SK-N-SH treated with all-trans-retinoic acid at 6 μM for 48 hours (cell line): ENCODE measurements at regions not wholly inside any gene's neighbourhood (a gene's known extent, or its start where the extent isn't known, plus 50 kb on each side); places are given as distances from the start of the nearest gene placed in this dataset.

Experiments used
- ATAC-seq: fragments of 200-7000 bp; cut with Tn5 transposase; 3 replicates; pipeline ENCODE4 v1.9.1; 2020; ENCODE audit warnings: mild to moderate bottlenecking, moderate library complexity
- ARNTL ChIP-seq: fragments of 450-650 bp; formaldehyde crosslinking; IDR thresholded peaks from 2 replicates; pipeline ENCODE4 v1.5.0; 2020; ENCODE audit warnings: low read depth, mild to moderate bottlenecking, moderate library complexity, borderline replicate concordance
- BACH2 ChIP-seq: fragments of 250-450 bp; sonication (Bioruptor Pico); IDR thresholded peaks from 2 replicates; pipeline ENCODE4 v1.9.0; 2021; ENCODE audit warnings: mild to moderate bottlenecking, borderline replicate concordance
- CSDC2 ChIP-seq: fragments of 250-450 bp; sonication (Bioruptor Pico); IDR thresholded peaks from 2 replicates; pipeline ENCODE4 v1.5.0; 2020; ENCODE audit warnings: mild to moderate bottlenecking, moderate library complexity
- CSRNP3 ChIP-seq: fragments of 250-450 bp; sonication (Bioruptor Pico); IDR thresholded peaks from 2 replicates; pipeline ENCODE4 v1.5.1; 2021; ENCODE audit warnings: mild to moderate bottlenecking, moderate library complexity
- ESRRG ChIP-seq: fragments of 250-450 bp; sonication (Bioruptor Pico); IDR thresholded peaks from 2 replicates; pipeline ENCODE4 v1.6.1; 2021; ENCODE audit warnings: mild to moderate bottlenecking
- GLIS3 ChIP-seq: fragments of 250-450 bp; sonication (Bioruptor Pico); IDR thresholded peaks from 2 replicates; pipeline ENCODE4 v1.5.0; 2020; ENCODE audit warnings: mild to moderate bottlenecking, moderate library complexity
- ISL1 ChIP-seq: fragments of 250-450 bp; sonication (Bioruptor Pico); IDR thresholded peaks from 2 replicates; pipeline ENCODE4 v2.1.2; 2022; ENCODE audit warnings: mild to moderate bottlenecking, moderate library complexity
- OSR1 ChIP-seq: fragments of 250-450 bp; sonication (Bioruptor Pico); IDR thresholded peaks from 2 replicates; pipeline ENCODE4 v1.8.0; 2022; ENCODE audit warnings: moderate library complexity, mild to moderate bottlenecking, inconsistent platforms
- PATZ1 ChIP-seq: fragments of 250-450 bp; sonication (Bioruptor Pico); IDR thresholded peaks from 2 replicates; pipeline ENCODE4 v1.8.0; 2020; ENCODE audit warnings: mild to moderate bottlenecking, moderate library complexity, borderline replicate concordance
- POU6F1 ChIP-seq: fragments of 250-450 bp; sonication (Bioruptor Pico); IDR thresholded peaks from 2 replicates; pipeline ENCODE4 v1.8.0; 2021; ENCODE audit warnings: low read depth, mild to moderate bottlenecking, moderate library complexity, borderline replicate concordance
- PPARA ChIP-seq: fragments of 250-450 bp; sonication (Bioruptor Pico); IDR thresholded peaks from 2 replicates; pipeline ENCODE4 v1.5.0; 2020; ENCODE audit warnings: mild to moderate bottlenecking, borderline replicate concordance
- RARB ChIP-seq: fragments of 250-450 bp; sonication (Bioruptor Pico); IDR thresholded peaks from 2 replicates; pipeline ENCODE4 v1.8.0; 2021; ENCODE audit warnings: mild to moderate bottlenecking, moderate library complexity
- SNAI2 ChIP-seq: fragments of 250-450 bp; sonication (Bioruptor Pico); IDR thresholded peaks from 2 replicates; pipeline ENCODE4 v1.5.0; 2020; ENCODE audit warnings: mild to moderate bottlenecking, moderate library complexity
- TCF4 ChIP-seq: fragments of 250-450 bp; sonication (Bioruptor Pico); IDR thresholded peaks from 2 replicates; pipeline ENCODE4 v1.8.0; 2021; ENCODE audit warnings: mild to moderate bottlenecking, moderate library complexity, borderline replicate concordance
- TOX ChIP-seq: fragments of 250-450 bp; sonication (Bioruptor Pico); IDR thresholded peaks from 2 replicates; pipeline ENCODE4 v1.8.0; 2021; ENCODE audit warnings: mild to moderate bottlenecking, moderate library complexity, borderline replicate concordance
- TSHZ2 ChIP-seq: fragments of 250-450 bp; sonication (Bioruptor Pico); IDR thresholded peaks from 2 replicates; pipeline ENCODE4 v1.5.0; 2020; ENCODE audit warnings: mild to moderate bottlenecking, moderate library complexity
- ZC3H10 ChIP-seq: fragments of 250-450 bp; sonication (Bioruptor Pico); IDR thresholded peaks from 2 replicates; pipeline ENCODE4 v1.5.1; 2021; ENCODE audit warnings: mild to moderate bottlenecking, moderate library complexity
- ZFP3 ChIP-seq: fragments of 250-450 bp; sonication (Bioruptor Pico); IDR thresholded peaks from 2 replicates; pipeline ENCODE4 v1.5.0; 2020; ENCODE audit warnings: mild to moderate bottlenecking, moderate library complexity
- ZFP30 ChIP-seq: fragments of 450-650 bp; formaldehyde crosslinking; IDR thresholded peaks from 2 replicates; pipeline ENCODE4 v1.5.0; 2022; ENCODE audit warnings: mild to moderate bottlenecking, moderate library complexity
- ZNF70 ChIP-seq: fragments of 450-650 bp; formaldehyde crosslinking; IDR thresholded peaks from 2 replicates; pipeline ENCODE4 v1.5.0; 2020; ENCODE audit warnings: mild to moderate bottlenecking, moderate library complexity
- ZNF8 ChIP-seq: fragments of 450-650 bp; formaldehyde crosslinking; IDR thresholded peaks from 2 replicates; pipeline ENCODE4 v1.5.0; 2020; ENCODE audit warnings: mild to moderate bottlenecking, moderate library complexity

GRCh38 chr5:74304536-74304935, 336.0 kb downstream of the ENC1 start:
- ATAC-seq = no peak
- TF ChIP-seq TCF4 (CRISPR knock-in tag) (no peak), POU6F1 (CRISPR knock-in tag) (no peak), TSHZ2 (CRISPR knock-in tag) (no peak), CSDC2 (CRISPR knock-in tag) (no peak), BACH2 (CRISPR knock-in tag) (no peak), ZFP3 (no peak), RARB (no peak), ZNF8 (CRISPR knock-in tag) (no peak), CSRNP3 (no peak), SNAI2 (no peak), ZC3H10 (no peak), OSR1 (CRISPR knock-in tag) (no peak), ZNF70 (CRISPR knock-in tag) (no peak), ESRRG (CRISPR knock-in tag) (no peak)

- TF ChIP-seq TOX (no peak), ISL1 (CRISPR knock-in tag) (no peak), ESRRG (CRISPR knock-in tag) (no peak), ARNTL (no peak), TCF4 (CRISPR knock-in tag) (no peak), OSR1 (CRISPR knock-in tag) (no peak), CSDC2 (CRISPR knock-in tag) (no peak), POU6F1 (CRISPR knock-in tag) (no peak), ZC3H10 (no peak), PATZ1 (CRISPR knock-in tag) (no peak), ZFP3 (no peak), BACH2 (CRISPR knock-in tag) (no peak), ZFP30 (CRISPR knock-in tag) (no peak), SNAI2 (no peak), RARB (no peak), ZNF8 (CRISPR knock-in tag) (no peak), PPARA (CRISPR knock-in tag) (no peak)
Observed at GRCh38 chr5:74303578-74303977, 336.9 kb downstream of the ENC1 start.

GRCh38 chr5:74301576-74301975, 339.0 kb downstream of the ENC1 start:
- no peak for ATAC-seq
- TF ChIP-seq BACH2 (CRISPR knock-in tag) (no peak), POU6F1 (CRISPR knock-in tag) (no peak), SNAI2 (no peak), CSRNP3 (no peak), ZFP30 (CRISPR knock-in tag) (no peak), RARB (no peak), GLIS3 (CRISPR knock-in tag) (no peak), ZNF70 (CRISPR knock-in tag) (no peak), TCF4 (CRISPR knock-in tag) (no peak), PPARA (CRISPR knock-in tag) (no peak), TSHZ2 (CRISPR knock-in tag) (no peak), CSDC2 (CRISPR knock-in tag) (no peak)

More at GRCh38 chr5:74303578-74303977, 336.9 kb downstream of the ENC1 start:
- no peak for ATAC-seq
